A673 (cell line): ENCODE measurements at regions not wholly inside any gene's neighbourhood (a gene's known extent, or its start where the extent isn't known, plus 50 kb on each side); places are given as distances from the start of the nearest gene placed in this dataset.

Experiments used
- BruUV-seq: library from RNA; stranded (reverse); fragments of 400-500 nt; replicated peaks from 2 replicates; lab custom pipeline; 2021; lab: Mats Ljungman, UMichigan
- CTCF ChIA-PET: fragments of 300-600 bp; sonication (Branson Sonifier 250); formaldehyde crosslinking; loops from one replicate; lab custom pipeline; 2022; ENCODE audit warnings: antibody characterized with exemption; lab: Charles Lee
- POLR2A ChIA-PET: fragments of 300-600 bp; sonication (Branson Sonifier 250); formaldehyde crosslinking; loops from one replicate; lab custom pipeline; 2022; ENCODE audit warnings: antibody characterized with exemption; ENCODE audit not compliant: low non-redundant PET; lab: Charles Lee
- DNase-seq: peaks from one replicate; pipeline ENCODE4 v3.0.0-alpha.2; 2015; ENCODE audit warnings: low spot score
- H3K27ac ChIP-seq: fragments of 200-600 bp; sonication (generic); 2 replicates; pipeline ENCODE4 v1.5.1; 2016; ENCODE audit warnings: mixed run types, low read depth, mild to moderate bottlenecking, mixed read lengths, antibody characterized with exemption, low read length; ENCODE audit not compliant: poor library complexity, severe bottlenecking
- H3K27me3 ChIP-seq: fragments of 200-600 bp; sonication (generic); replicated peaks from 2 replicates; pipeline ENCODE4 v1.6.1; 2017; ENCODE audit warnings: mixed run types, low read depth, mild to moderate bottlenecking, mixed read lengths, antibody characterized with exemption, low read length; ENCODE audit not compliant: insufficient read depth, poor library complexity
- H3K36me3 ChIP-seq: fragments of 200-600 bp; sonication (generic); 2 replicates; pipeline ENCODE4 v1.6.1; 2016; ENCODE audit warnings: mixed run types, mild to moderate bottlenecking, mixed read lengths, antibody characterized with exemption, low read length; ENCODE audit not compliant: insufficient read depth, poor library complexity, severe bottlenecking
- H3K4me1 ChIP-seq: fragments of 200-600 bp; sonication (generic); 2 replicates; pipeline ENCODE4 v1.6.1; 2017; ENCODE audit warnings: mixed run types, mild to moderate bottlenecking, mixed read lengths, antibody characterized with exemption, low read length; ENCODE audit not compliant: insufficient read depth, poor library complexity, severe bottlenecking
- H3K4me3 ChIP-seq: fragments of 200-600 bp; sonication (generic); 2 replicates; pipeline ENCODE4 v1.5.1; 2016; ENCODE audit warnings: low read depth, mixed run types, mild to moderate bottlenecking, mixed read lengths, low read length; ENCODE audit not compliant: poor library complexity, severe bottlenecking
- H3K9me3 ChIP-seq: fragments of 200-600 bp; sonication (generic); 2 replicates; pipeline ENCODE4 v1.6.1; 2016; ENCODE audit warnings: mixed run types, low read depth, mild to moderate bottlenecking, mixed read lengths, antibody characterized with exemption, low read length; ENCODE audit not compliant: poor library complexity, severe bottlenecking
- CTCF ChIP-seq: fragments of 300-800, 200-600 bp; sonication (generic); conservative IDR thresholded peaks from 2 replicates; pipeline ENCODE4 v1.5.1; 2017; ENCODE audit warnings: low read depth, mild to moderate bottlenecking, antibody characterized with exemption, low read length, moderate library complexity, mixed read lengths
- EZH2 ChIP-seq: fragments of 200-600 bp; sonication (generic); IDR thresholded peaks from 2 replicates; pipeline ENCODE4 v1.6.1; 2017; ENCODE audit warnings: borderline replicate concordance, low read depth, mild to moderate bottlenecking, mixed read lengths, antibody characterized with exemption, low read length; ENCODE audit not compliant: poor library complexity, severe bottlenecking
- intact Hi-C: fragments of 100-400 bp; cut with micrococcal nuclease; formaldehyde crosslinking; loops from one replicate; pipeline ENCODE4 v1.10.0; 2022; ENCODE audit not compliant: unreplicated experiment

- CTCF ChIA-PET, result no interaction called here
- intact Hi-C loops, result no loop called here
- TF ChIP-seq CTCF (no peak), EZH2 (no peak)
Observed at GRCh38 chr16:5769513-5769912, 671.9 kb upstream of the EEF2KMT start.

GRCh38 chr16:5768445-5768844 lies 670.9 kb upstream of the EEF2KMT start:
- TF ChIP-seq EZH2, result no peak
- TF ChIP-seq CTCF, result no peak
- no peaks in the 10 kb centered on the region for H3K4me1 ChIP-seq
- no peak overlapping the region for H3K4me3 ChIP-seq
- intact Hi-C loops, result no loop called here
- H3K9me3 ChIP-seq, result peaks cover 3% of the 10 kb centered on the region
- no TSS peak for BruUV-seq
- CTCF ChIA-PET, result no interaction called here
- no peaks in the 10 kb centered on the region for H3K36me3 ChIP-seq
- POLR2A ChIA-PET, result no interaction called here
- DNase-seq, result no peak
- H3K27ac ChIP-seq, result no peak overlapping the region
- no peaks in the 10 kb centered on the region for H3K27me3 ChIP-seq

More at GRCh38 chr16:5769513-5769912, 671.9 kb upstream of the EEF2KMT start:
- H3K36me3 ChIP-seq, result no peaks in the 10 kb centered on the region
- peaks cover 3% of the 10 kb centered on the region for H3K9me3 ChIP-seq
- no peak for DNase-seq
- H3K4me1 ChIP-seq, result no peaks in the 10 kb centered on the region
- POLR2A ChIA-PET, result no interaction called here
- no peak overlapping the region for H3K27ac ChIP-seq
- no peaks in the 10 kb centered on the region for H3K27me3 ChIP-seq
- BruUV-seq, result no TSS peak
- H3K4me3 ChIP-seq, result no peak overlapping the region

- no TSS peak for BruUV-seq
- H3K4me1 ChIP-seq, result no peaks in the 10 kb centered on the region
- H3K9me3 ChIP-seq, result no peaks in the 10 kb centered on the region
- H3K27me3 ChIP-seq, result peaks cover 3% of the 10 kb centered on the region
- CTCF ChIA-PET, result no interaction called here
- no peak for TF ChIP-seq EZH2
- intact Hi-C loops, result no loop called here
- no peaks in the 10 kb centered on the region for H3K36me3 ChIP-seq
- POLR2A ChIA-PET, result no interaction called here
- H3K27ac ChIP-seq, result no peak overlapping the region
- no peak for DNase-seq
- no peak overlapping the region for H3K4me3 ChIP-seq
Observed at GRCh38 chr16:5763176-5763575, 665.6 kb upstream of the EEF2KMT start.

- Histone ChIP-seq H3K4me1 (no peaks in the 10 kb centered on the region), H3K9me3 (no peaks in the 10 kb centered on the region), H3K36me3 (no peaks in the 10 kb centered on the region), H3K27me3 (peaks cover 3% of the 10 kb centered on the region), H3K4me3 (no peak overlapping the region), H3K27ac (no peak overlapping the region)
- TF ChIP-seq EZH2 (no peak), CTCF (no peak)
- CTCF ChIA-PET, result no interaction called here
- intact Hi-C loops, result no loop called here
- no peak for DNase-seq
- BruUV-seq, result no TSS peak
- POLR2A ChIA-PET, result no interaction called here
Observed at GRCh38 chr16:5762362-5762761, 664.8 kb upstream of the EEF2KMT start.
